HG02970 (cell line): ENCODE measurements at regions not wholly inside any gene's neighbourhood (a gene's known extent, or its start where the extent isn't known, plus 50 kb on each side); places are given as distances from the start of the nearest gene placed in this dataset.

Experiments
- ATAC-seq: cut with Tn5 transposase; IDR thresholded peaks from one replicate; pipeline ENCODE4 v1.9.1; 2021; ENCODE audit warnings: mild to moderate bottlenecking, moderate library complexity, moderate number of reproducible peaks; ENCODE audit not compliant: unreplicated experiment, low FRiP score

DNA sequence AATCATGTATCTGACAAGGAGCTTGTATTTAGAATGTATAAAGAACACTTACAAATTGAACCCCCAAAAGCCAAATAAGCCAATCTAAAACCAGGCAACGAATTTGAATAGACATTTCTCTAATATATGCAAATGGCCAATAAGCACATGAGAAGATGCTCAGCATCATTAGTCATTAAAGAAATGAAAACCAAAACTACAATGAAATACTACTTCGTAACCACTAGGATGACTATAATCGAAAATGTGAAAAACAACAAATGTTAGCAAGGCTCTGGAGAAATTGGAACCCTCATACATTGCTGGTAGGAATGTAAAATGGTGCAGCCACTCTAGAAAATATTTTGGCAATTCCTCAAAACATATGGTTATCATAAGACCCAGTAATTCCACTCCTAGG is 105.8 kb upstream of the TOP1 start:
- no peak for ATAC-seq

DNA sequence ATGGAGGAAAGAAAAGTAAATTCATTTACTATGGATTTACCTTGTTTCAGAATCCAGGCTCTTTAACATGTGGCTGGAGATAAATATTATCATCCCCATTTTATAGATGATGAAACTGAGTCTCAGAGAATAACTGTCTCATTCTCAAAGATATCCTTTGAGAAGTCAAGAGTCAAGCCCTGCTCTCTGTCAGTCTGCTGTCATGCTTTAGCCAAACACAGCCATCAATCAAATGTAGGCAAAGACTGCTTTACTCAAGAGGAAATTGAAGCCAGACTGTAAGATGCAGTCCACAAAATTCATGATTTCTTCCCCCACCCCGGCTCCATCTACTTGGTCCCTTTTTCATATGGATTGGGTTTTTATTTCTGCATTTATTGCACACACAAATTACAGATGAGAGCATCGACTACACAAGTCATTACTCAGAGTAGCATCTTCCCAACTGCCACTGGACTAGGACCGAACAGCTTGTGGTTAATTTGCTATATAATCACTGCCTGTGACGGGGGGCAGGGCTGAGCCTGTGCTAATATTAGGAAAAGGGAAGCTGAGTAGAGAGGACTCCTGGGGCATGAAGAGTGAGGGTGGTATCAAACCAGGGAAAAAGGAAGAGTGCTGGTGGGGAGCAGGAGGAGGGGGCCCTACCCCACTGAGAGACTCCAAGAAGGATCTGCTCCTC is 102.7 kb upstream of the TOP1 start:
- ATAC-seq: no peak

DNA sequence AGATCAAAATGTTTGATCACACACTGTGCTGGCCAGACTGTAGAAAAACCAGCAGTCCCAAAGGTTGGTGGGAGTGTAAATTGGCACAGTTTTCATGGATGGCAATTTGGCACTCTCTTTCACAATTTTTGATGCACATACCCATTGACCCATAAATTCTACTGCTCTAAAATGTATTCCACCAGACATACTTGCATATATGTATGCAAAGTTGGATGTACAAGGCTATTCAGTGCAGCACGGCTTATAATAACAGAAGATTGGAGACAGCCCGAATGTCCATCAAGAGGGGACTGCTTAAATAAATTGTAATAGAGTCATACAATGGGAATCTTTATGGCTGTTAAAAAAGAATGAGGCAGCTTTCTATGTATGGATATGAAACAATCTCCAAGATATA is 101.7 kb upstream of the TOP1 start:
- no peak for ATAC-seq

DNA sequence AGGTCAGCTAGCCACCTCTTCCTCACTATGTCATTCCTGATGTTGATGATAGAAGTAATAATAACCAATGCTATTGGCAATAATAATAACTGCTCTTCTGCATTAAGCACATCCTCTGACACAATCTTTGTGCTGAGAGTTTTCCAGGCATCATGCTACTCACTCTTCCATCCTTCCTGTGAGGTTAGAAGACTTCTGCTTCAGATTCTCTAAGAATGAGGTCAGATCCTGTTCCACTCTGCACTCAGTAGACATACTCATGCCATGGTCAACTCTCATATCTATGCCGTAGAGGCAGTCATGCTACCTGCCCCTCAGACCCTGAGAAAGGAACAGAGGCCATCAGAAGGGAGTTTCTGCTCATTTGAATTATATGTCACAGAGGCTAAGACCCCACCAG is 98.1 kb upstream of the TOP1 start:
- ATAC-seq: no peak

DNA sequence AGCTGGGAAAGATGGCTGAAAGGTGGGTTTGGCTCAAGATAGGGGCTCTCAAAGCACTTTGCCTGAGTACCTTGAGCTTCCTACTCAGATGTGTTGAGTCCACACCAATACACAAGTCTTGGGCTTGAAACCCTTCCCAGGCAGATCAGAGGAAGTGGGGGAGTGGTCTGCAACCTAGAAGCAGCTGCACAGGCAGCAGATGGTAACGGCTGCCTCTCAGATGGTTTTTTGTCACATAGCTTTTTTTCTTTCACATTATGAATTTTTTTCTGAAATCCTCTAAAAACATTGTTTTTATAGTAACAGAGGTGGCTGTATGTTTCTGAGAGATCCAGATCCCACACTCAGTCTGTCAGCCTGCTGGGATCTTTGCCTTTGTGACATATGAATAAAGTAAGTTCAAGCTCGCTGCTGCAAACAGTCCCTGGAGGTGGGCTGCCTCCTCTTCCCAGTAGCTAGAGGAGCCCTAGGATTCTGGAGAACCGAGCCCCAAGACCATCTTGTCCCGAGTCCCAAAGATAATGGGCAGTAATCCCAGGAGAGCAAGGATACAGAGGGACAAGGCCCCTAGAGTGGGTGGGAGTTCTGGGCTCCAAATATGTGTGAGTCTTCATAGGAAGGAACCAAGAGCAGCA is 97.1 kb upstream of the TOP1 start:
- no peak for ATAC-seq

- no peak for ATAC-seq
These were observed 96.2 kb upstream of the TOP1 start for GRCh38 chr20:40932436-40932835.

DNA sequence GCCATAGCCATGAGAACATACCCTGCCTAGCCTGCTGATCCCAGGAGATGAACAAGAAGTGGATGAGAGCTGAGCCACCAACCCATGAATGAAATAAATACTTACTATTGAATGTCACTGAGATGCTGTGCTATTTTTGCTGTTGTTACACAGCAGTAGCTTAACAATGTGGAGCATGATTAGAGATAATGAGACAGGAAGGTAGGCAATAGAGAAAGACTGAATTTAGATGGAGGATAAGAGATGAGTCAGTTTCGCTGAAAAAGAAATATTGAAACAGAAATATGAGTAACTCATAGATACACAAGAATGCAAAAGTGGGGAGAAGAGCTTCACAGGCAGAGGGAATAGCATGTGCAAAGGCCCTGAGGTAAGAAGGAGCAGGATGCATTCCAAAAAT is 94.9 kb upstream of the TOP1 start:
- ATAC-seq: no peak

DNA sequence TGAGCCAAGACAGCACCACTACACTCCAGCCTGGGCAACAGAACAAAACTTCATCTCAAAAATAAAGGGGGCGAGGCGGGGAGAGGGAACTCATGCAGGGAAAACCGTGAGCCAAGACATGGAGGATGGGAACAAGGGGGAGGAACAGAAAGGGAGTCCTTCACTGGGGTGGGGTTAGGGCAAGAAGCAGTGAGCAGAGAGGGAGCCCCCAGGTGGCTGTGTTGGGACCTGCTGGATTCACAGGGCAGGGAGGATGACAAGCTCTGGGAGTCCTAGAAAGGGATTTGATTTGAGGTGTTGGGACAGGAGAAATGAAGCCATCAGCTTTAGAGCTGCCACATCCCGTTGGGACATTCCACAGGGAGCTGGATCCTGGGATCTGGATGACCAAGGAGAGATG is 90.6 kb upstream of the TOP1 start:
- no peak for ATAC-seq

DNA sequence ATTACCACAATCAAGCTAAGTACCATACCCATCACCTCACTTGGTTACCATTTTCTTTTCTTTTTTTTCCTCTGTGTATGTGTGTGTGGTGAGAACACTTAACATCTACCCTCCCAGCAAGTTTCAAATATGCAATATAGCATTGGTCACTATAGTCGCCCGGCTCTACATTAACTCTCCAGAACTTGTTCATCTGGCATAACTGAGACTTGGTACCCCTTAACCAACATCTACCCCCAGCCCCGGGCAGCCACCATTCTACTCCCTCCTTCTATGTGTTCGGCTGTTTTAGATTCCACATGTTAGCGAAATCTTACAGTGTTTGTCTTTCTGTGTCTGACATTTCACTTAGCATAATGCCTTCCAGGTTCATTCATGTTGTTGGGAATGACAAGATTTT is 89.0 kb upstream of the TOP1 start:
- ATAC-seq: no peak

DNA sequence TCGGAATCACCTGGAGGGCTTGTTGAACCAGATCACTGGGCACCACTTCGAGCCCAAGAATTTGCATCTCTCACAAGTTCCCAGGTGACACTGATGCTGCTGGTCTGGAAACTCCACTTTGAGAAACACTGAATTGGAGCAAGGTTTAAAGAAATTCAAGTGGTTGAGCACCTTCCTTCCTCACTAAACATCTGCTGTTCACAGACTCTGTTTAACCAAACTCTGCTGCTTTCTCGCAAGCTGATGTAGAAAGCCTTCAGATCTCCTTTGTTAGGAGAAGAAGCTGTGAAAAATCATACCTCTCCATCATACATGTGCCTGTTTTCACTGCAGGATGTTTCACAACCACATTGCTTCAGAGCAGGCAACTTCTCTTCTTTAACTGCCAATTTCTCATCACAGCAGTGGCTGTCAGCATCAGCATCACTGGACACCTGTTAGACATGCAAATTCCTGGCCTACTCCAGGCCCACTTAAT is 87.5 kb upstream of the TOP1 start:
- ATAC-seq: no peak

DNA sequence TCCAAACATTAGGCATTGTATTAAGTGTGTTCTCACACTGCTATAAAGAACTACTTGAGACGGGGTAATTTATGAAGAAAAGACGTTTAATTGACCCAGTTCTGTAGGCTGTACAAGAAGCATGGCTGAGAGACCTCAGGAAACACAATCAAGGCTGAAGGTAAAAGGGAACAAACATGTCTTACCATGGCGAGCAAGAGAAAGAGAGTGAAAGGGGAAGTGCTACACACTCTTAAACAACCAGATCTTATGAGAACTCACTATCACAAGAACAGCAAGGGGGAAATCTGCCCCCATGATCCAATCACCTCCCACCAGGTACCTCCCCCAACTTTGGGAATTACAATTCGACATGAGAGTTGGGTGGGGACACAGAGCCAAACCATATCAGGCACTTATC is 86.6 kb upstream of the TOP1 start:
- no peak for ATAC-seq

GRCh38 chr20:40942775-40943174 is 85.8 kb upstream of the TOP1 start:
- no peak for ATAC-seq

- ATAC-seq: no peak
These were observed 85.0 kb upstream of the TOP1 start for GRCh38 chr20:40943591-40943990.

GRCh38 chr20:40945189-40945588 is 83.4 kb upstream of the TOP1 start:
- no peak for ATAC-seq

- no peak for ATAC-seq
These were observed 82.7 kb upstream of the TOP1 start for GRCh38 chr20:40945754-40946450.

DNA sequence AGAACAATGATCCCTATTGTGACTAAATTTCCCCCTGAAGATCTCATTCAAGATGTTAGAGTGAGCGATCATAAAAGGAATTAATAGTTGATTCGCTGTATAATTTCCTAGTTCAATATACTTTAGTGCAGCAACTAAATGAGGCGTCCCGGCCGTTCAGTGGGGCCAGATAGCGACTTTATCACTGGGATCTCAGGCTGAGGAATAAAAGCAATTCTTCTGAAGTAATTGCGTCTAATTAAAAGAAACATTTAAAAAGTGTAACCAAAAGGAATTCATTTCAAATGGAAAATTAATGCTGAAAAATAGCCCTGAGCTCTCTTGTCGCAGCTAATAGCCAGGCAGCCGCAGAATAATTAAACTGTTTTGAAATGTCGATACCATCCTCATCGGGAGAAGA is 82.2 kb upstream of the TOP1 start:
- ATAC-seq: no peak

- no peak for ATAC-seq
These were observed 80.0 kb upstream of the TOP1 start for GRCh38 chr20:40948465-40949267.

DNA sequence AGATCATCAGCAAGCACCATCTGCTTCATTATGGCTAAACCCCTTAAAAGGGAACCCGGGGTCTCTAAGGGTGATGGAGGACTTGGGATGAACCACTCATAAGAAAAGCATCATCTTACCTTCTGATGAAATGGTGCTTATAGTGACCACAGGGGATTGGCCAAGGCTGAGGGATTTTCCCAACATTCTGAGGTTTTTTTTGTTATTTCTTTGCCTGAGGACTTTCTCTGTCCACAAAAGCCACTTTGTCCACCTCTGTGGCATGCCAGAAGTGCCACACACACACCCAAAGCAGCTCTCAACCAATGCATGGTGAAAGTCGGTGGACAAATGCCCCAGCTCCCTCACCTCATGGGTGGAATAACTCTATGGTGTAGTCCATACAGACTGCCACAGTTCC is 79.3 kb upstream of the TOP1 start:
- no peak for ATAC-seq

DNA sequence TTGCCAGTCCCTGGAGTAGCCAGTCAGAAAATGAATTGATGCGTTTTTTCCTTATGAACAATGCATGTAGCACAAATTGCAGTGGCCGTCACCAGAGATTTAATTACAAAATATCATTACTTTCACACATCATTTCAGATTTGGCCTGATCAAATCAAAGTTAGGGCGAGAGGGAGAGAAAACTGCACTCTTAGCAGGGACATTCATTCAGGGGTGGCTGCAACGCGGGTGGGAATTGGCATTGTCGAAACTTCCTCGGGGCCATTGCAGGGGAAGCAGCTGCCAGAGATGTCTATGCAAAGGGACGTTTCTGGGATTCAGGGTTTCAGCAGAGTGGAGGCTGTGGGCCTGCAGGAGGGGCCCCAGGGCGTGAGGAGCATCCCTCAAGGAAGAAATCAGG is 76.5 kb upstream of the TOP1 start:
- no peak for ATAC-seq

DNA sequence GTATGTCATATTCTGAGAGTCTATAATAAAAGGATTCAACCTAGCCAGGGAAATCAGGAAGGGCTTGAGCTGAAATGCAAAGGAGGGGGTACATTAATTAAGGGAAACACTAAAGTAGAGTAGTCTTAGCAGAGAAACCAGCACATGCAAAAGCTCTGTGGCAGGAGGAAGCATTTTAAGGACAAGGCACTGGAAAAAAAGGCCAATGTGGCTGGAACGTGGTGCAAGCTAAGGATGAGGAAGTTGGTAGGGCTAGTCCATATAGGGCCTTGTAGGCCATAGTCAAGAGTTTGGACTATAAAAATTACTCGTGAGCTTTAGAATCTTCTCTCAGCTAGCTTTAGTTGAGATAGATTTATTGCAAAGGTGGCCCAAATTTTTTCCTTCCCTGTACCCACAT is 75.2 kb upstream of the TOP1 start:
- ATAC-seq: no peak

DNA sequence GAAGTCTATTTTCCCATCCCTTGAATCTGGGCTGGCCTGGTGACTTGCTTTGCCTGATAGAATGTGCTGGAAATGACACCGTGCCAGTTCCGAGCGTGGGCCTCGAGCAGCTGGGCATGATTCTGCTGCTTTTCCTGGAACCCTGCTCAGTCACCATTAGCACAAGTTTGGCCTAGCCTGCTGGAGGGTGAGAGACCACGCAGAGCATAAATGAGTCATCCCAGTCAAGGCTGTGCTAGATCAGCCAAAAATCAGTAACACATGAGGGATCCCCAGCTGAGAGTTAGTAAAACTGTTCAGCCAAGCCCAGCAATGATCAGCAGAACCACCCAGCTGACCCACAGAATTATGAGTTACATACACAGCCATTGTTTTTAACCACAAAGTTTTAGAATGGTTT is 74.8 kb upstream of the TOP1 start:
- ATAC-seq: no peak
